KMS-11 (cell line): ENCODE measurements at regions not wholly inside any gene's neighbourhood (a gene's known extent, or its start where the extent isn't known, plus 50 kb on each side); places are given as distances from the start of the nearest gene placed in this dataset.

Source experiments
- H2AFZ ChIP-seq: fragments of 200-600 bp; sonication (generic); 2 replicates; pipeline ENCODE4 v1.6.1; 2016; ENCODE audit warnings: antibody characterized with exemption, mixed run types, low read depth
- H3K27ac ChIP-seq: fragments of 200-600 bp; sonication (generic); 2 replicates; pipeline ENCODE4 v1.6.1; 2016; ENCODE audit warnings: mild to moderate bottlenecking, mixed run types
- H3K27me3 ChIP-seq: fragments of 200-600 bp; sonication (generic); 2 replicates; pipeline ENCODE4 v1.6.1; 2017; ENCODE audit warnings: mild to moderate bottlenecking, low read depth, mixed run types, moderate library complexity; ENCODE audit not compliant: insufficient read depth
- H3K36me3 ChIP-seq: fragments of 200-600 bp; sonication (generic); 2 replicates; pipeline ENCODE4 v1.6.1; 2017; ENCODE audit warnings: mild to moderate bottlenecking, mixed run types; ENCODE audit not compliant: insufficient read depth
- H3K4me1 ChIP-seq: fragments of 200-600 bp; sonication (generic); 2 replicates; pipeline ENCODE4 v1.6.1; 2016; ENCODE audit warnings: mild to moderate bottlenecking, low read depth, mixed run types; ENCODE audit not compliant: poor library complexity, severe bottlenecking
- H3K4me2 ChIP-seq: fragments of 200-600 bp; sonication (generic); 2 replicates; pipeline ENCODE4 v1.7.0; 2016; ENCODE audit warnings: mild to moderate bottlenecking, mixed run types
- H3K4me3 ChIP-seq: fragments of 200-600 bp; sonication (generic); IDR thresholded peaks from 2 replicates; pipeline ENCODE4 v1.6.1; 2017; ENCODE audit warnings: low read depth, low read length, mixed read lengths; ENCODE audit not compliant: insufficient read depth
- H3K79me2 ChIP-seq: fragments of 200-600 bp; sonication (generic); 2 replicates; pipeline ENCODE4 v1.6.1; 2016; ENCODE audit warnings: low read depth, mixed run types; ENCODE audit not compliant: insufficient read depth
- H3K9ac ChIP-seq: fragments of 200-600 bp; sonication (generic); 2 replicates; pipeline ENCODE4 v1.6.1; 2016; ENCODE audit warnings: mild to moderate bottlenecking, mixed run types
- H4K20me1 ChIP-seq: fragments of 200-600 bp; sonication (generic); 2 replicates; pipeline ENCODE4 v1.6.1; 2016; ENCODE audit warnings: mild to moderate bottlenecking, mixed run types; ENCODE audit not compliant: insufficient read depth
- CTCF ChIP-seq: fragments of 200-600 bp; sonication (generic); conservative IDR thresholded peaks from 2 replicates; pipeline ENCODE4 v1.6.1; 2017; ENCODE audit warnings: low read depth, mild to moderate bottlenecking, antibody characterized with exemption, low read length, moderate library complexity, mixed read lengths

- Histone ChIP-seq H3K79me2 (no peaks in the 10 kb centered on the region), H3K4me3 (no peak overlapping the region), H4K20me1 (no peaks in the 10 kb centered on the region), H3K27me3 (no peaks in the 10 kb centered on the region), H3K27ac (no peak overlapping the region), H3K4me2 (no peak overlapping the region), H3K36me3 (no peaks in the 10 kb centered on the region), H3K4me1 (no peaks in the 10 kb centered on the region), H2AFZ (no peak overlapping the region), H3K9ac (no peak overlapping the region)
- TF ChIP-seq CTCF, result no peak
Observed at GRCh38 chr2:37788602-37789209, 117.3 kb upstream of the CDC42EP3 start.

GRCh38 chr2:37790019-37790418, 118.6 kb upstream of the CDC42EP3 start:
- H3K36me3 ChIP-seq, result no peaks in the 10 kb centered on the region
- no peaks in the 10 kb centered on the region for H3K27me3 ChIP-seq

GRCh38 chr2:37790462-37790861, 119.0 kb upstream of the CDC42EP3 start:
- Histone ChIP-seq H3K4me3 (no peak overlapping the region), H3K27me3 (no peaks in the 10 kb centered on the region), H3K27ac (no peak overlapping the region), H3K4me1 (peaks cover 7% of the 10 kb centered on the region), H3K9ac (no peak overlapping the region), H3K79me2 (no peaks in the 10 kb centered on the region), H2AFZ (no peak overlapping the region), H4K20me1 (no peaks in the 10 kb centered on the region), H3K36me3 (no peaks in the 10 kb centered on the region), H3K4me2 (no peak overlapping the region)
- no peak for TF ChIP-seq CTCF

More at GRCh38 chr2:37790019-37790418, 118.6 kb upstream of the CDC42EP3 start:
- H4K20me1 ChIP-seq, result no peaks in the 10 kb centered on the region
- peaks cover 5% of the 10 kb centered on the region for H3K4me1 ChIP-seq
- H3K4me3 ChIP-seq, result no peak overlapping the region
- H3K4me2 ChIP-seq, result no peak overlapping the region
- TF ChIP-seq CTCF, result no peak
- H2AFZ ChIP-seq, result no peak overlapping the region
- H3K79me2 ChIP-seq, result no peaks in the 10 kb centered on the region
- no peak overlapping the region for H3K27ac ChIP-seq
- H3K9ac ChIP-seq, result no peak overlapping the region

GRCh38 chr2:37792366-37792765, 120.9 kb upstream of the CDC42EP3 start:
- Histone ChIP-seq H3K27me3 (no peaks in the 10 kb centered on the region), H3K9ac (no peak overlapping the region), H3K4me3 (no peak overlapping the region), H3K79me2 (no peaks in the 10 kb centered on the region), H2AFZ (no peak overlapping the region), H3K4me1 (peaks cover 7% of the 10 kb centered on the region), H3K36me3 (no peaks in the 10 kb centered on the region), H4K20me1 (no peaks in the 10 kb centered on the region), H3K4me2 (no peak overlapping the region), H3K27ac (no peak overlapping the region)
- TF ChIP-seq CTCF, result no peak
